ENCODE measurements at regions not wholly inside any gene's neighbourhood (a gene's known extent, or its start where the extent isn't known, plus 50 kb on each side); places are given as distances from the start of the nearest gene placed in this dataset.

DNA sequence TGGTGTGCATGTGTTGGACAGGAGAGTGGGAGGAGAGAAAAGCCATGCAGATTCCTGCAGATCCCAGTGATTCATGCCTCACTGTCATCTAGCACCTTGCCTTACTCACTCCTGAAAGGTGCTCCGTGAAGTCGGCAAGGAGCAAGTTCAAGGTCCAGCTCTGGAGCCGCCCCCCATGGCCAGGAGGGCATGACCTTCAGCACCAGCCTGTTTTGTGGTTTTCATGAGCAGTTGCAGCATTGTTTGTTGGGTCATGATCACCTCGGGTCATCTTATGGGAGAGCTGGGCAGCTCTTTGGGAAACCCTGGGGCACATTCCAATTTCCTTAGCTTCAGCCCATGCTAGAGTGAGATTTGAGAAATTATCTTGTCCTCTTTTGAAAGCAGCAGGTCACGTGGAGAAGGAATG lies 137.5 kb upstream of the IRX3 start:
- TF ChIP-seq, protein P1, sequence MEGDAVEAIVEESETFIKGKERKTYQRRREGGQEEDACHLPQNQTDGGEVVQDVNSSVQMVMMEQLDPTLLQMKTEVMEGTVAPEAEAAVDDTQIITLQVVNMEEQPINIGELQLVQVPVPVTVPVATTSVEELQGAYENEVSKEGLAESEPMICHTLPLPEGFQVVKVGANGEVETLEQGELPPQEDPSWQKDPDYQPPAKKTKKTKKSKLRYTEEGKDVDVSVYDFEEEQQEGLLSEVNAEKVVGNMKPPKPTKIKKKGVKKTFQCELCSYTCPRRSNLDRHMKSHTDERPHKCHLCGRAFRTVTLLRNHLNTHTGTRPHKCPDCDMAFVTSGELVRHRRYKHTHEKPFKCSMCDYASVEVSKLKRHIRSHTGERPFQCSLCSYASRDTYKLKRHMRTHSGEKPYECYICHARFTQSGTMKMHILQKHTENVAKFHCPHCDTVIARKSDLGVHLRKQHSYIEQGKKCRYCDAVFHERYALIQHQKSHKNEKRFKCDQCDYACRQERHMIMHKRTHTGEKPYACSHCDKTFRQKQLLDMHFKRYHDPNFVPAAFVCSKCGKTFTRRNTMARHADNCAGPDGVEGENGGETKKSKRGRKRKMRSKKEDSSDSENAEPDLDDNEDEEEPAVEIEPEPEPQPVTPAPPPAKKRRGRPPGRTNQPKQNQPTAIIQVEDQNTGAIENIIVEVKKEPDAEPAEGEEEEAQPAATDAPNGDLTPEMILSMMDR (IDR thresholded peaks at IDR 0.05; ENCODE audit: low read depth, low read length) = no peak
- TF ChIP-seq POLR2A (IDR thresholded peaks at IDR 0.05; ENCODE audit: extremely low read depth, insufficient read length) = no peak
